HFFc6 (cell line): ENCODE measurements at regions not wholly inside any gene's neighbourhood (a gene's known extent, or its start where the extent isn't known, plus 50 kb on each side); places are given as distances from the start of the nearest gene placed in this dataset.

ENCODE experiments used
- DNase-seq: peaks from one replicate; pipeline ENCODE4 v3.0.0-alpha.2; 2018
- H3K27ac Mint-ChIP-seq: 2 replicates; pipeline ENCODE4 v1.8.0; 2020; ENCODE audit warnings: mild to moderate bottlenecking, mixed read lengths
- H3K27me3 Mint-ChIP-seq: 2 replicates; pipeline ENCODE4 v1.8.0; 2021; ENCODE audit warnings: mild to moderate bottlenecking, moderate library complexity, mixed read lengths; ENCODE audit not compliant: insufficient read depth
- H3K36me3 Mint-ChIP-seq: 2 replicates; pipeline ENCODE4 v1.8.0; 2021; ENCODE audit warnings: low read depth, mixed read lengths
- H3K4me1 Mint-ChIP-seq: 2 replicates; pipeline ENCODE4 v1.8.0; 2020; ENCODE audit warnings: low read depth, mixed read lengths
- H3K4me3 Mint-ChIP-seq: 2 replicates; pipeline ENCODE4 v1.8.0; 2020; ENCODE audit warnings: mild to moderate bottlenecking, moderate library complexity, mixed read lengths
- H3K9me3 Mint-ChIP-seq: 2 replicates; pipeline ENCODE4 v1.8.0; 2020; ENCODE audit warnings: mild to moderate bottlenecking, mixed read lengths
- CTCF ChIP-seq: fragments of 200-600 bp; sonication (generic); IDR thresholded peaks from 2 replicates; pipeline ENCODE4 v1.5.0; 2021; ENCODE audit warnings: antibody characterized with exemption, mild to moderate bottlenecking

- no peak overlapping the region for H3K27ac Mint-ChIP-seq
- H3K9me3 Mint-ChIP-seq, result peaks cover 26% of the 10 kb centered on the region
- no peak overlapping the region for H3K4me3 Mint-ChIP-seq
- no peak for TF ChIP-seq CTCF
- no peaks in the 10 kb centered on the region for H3K27me3 Mint-ChIP-seq
- H3K36me3 Mint-ChIP-seq, result no peaks in the 10 kb centered on the region
- no peak for DNase-seq
- no peaks in the 10 kb centered on the region for H3K4me1 Mint-ChIP-seq
These were observed 1048.2 kb downstream of the TECRL start for GRCh38 chr4:63361066-63361465.

DNA sequence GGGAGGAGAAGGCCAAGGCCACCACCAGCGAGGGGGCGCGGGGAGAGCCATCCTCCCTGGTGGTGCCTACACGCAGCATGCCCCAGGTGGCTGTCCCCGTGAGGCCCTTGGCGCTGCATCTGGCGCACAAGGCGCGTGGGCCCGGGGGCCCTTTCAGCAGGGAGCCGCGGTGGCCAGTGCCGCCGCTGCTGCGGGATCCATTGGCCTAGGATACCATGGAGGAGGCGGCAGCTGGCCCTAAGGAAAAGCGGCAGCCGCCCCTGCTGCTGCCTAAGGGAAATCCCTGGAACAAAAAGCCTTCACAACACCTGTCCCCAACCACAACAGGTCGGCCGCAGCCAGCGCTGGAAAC lies 1059.6 kb downstream of the TECRL start:
- Mint-ChIP-seq H3K36me3 (no peaks in the 10 kb centered on the region), H3K4me3 (no peak overlapping the region), H3K9me3 (peaks cover 30% of the 10 kb centered on the region), H3K27me3 (no peaks in the 10 kb centered on the region; the same call in 1 of the 2 replicates), H3K4me1 (no peaks in the 10 kb centered on the region), H3K27ac (no peak overlapping the region)
- no peak for DNase-seq
- no peak for TF ChIP-seq CTCF

- no peaks in the 10 kb centered on the region; the same call in 1 of the 2 replicates for H3K27me3 Mint-ChIP-seq
- no peak for DNase-seq
- H3K9me3 Mint-ChIP-seq, result peaks cover 26% of the 10 kb centered on the region; the same call in 1 of the 2 replicates
- no peaks in the 10 kb centered on the region for H3K36me3 Mint-ChIP-seq
- no peaks in the 10 kb centered on the region for H3K4me1 Mint-ChIP-seq
- no peak for TF ChIP-seq CTCF
- H3K27ac Mint-ChIP-seq, result no peak overlapping the region
- no peak overlapping the region for H3K4me3 Mint-ChIP-seq
These were observed 1060.2 kb downstream of the TECRL start for GRCh38 chr4:63348735-63349673.

GRCh38 chr4:63325140-63325539 lies 1084.1 kb downstream of the TECRL start:
- no peak for DNase-seq
- peaks cover 41% of the 10 kb centered on the region for H3K9me3 Mint-ChIP-seq
- no peaks in the 10 kb centered on the region for H3K36me3 Mint-ChIP-seq
- TF ChIP-seq CTCF, result no peak
- no peaks in the 10 kb centered on the region for H3K27me3 Mint-ChIP-seq
- H3K27ac Mint-ChIP-seq, result no peak overlapping the region
- H3K4me3 Mint-ChIP-seq, result no peak overlapping the region
- H3K4me1 Mint-ChIP-seq, result no peaks in the 10 kb centered on the region

DNA sequence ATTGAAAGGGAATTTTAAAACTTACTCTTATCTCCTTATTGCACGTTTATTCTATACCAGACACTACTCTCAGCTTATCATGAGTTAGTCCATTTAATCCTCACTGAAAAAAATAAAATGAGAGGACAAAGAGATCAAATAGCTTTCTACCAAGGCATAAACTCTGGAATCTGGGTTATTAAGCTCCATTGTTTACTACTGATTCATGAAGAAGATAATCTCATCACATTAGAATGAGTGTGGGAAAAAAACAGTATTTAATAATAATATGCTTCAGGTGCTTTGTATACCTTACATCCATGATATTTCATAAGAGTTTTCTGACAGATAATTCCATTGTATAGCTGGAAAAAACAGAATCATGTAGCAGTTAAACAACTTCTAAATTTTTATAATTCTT lies 1092.6 kb downstream of the TECRL start:
- Mint-ChIP-seq H3K9me3 (peaks cover 21% of the 10 kb centered on the region), H3K36me3 (no peaks in the 10 kb centered on the region), H3K27me3 (no peaks in the 10 kb centered on the region; the same call in 1 of the 2 replicates), H3K4me3 (no peak overlapping the region), H3K4me1 (no peaks in the 10 kb centered on the region), H3K27ac (no peak overlapping the region)
- DNase-seq, result no peak
- TF ChIP-seq CTCF, result no peak
